ENCODE measurements at regions not wholly inside any gene's neighbourhood (a gene's known extent, or its start where the extent isn't known, plus 50 kb on each side); places are given as distances from the start of the nearest gene placed in this dataset.
A peak's percentile ranks its signal among the peaks of the same experiment; 100 is the strongest.

- TF ChIP-seq POLR2A (IDR thresholded peaks at IDR 0.05) (no peak), POLR2AphosphoS5 (IDR thresholded peaks at IDR 0.05) (no peak)
- TF ChIP-seq, protein P1, sequence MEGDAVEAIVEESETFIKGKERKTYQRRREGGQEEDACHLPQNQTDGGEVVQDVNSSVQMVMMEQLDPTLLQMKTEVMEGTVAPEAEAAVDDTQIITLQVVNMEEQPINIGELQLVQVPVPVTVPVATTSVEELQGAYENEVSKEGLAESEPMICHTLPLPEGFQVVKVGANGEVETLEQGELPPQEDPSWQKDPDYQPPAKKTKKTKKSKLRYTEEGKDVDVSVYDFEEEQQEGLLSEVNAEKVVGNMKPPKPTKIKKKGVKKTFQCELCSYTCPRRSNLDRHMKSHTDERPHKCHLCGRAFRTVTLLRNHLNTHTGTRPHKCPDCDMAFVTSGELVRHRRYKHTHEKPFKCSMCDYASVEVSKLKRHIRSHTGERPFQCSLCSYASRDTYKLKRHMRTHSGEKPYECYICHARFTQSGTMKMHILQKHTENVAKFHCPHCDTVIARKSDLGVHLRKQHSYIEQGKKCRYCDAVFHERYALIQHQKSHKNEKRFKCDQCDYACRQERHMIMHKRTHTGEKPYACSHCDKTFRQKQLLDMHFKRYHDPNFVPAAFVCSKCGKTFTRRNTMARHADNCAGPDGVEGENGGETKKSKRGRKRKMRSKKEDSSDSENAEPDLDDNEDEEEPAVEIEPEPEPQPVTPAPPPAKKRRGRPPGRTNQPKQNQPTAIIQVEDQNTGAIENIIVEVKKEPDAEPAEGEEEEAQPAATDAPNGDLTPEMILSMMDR (IDR thresholded peaks at IDR 0.05) = no peak
- intact Hi-C loops (cut with DNase I; ENCODE audit: low total_unique reads) = no loop called here
- H3K27ac ChIP-seq = peak overlapping the region in 1 of 2 donors; percentile 25
- no peak for DNase-seq (ENCODE audit: low spot score in 2 of 2)
- no peak overlapping the region for H3K4me3 ChIP-seq
- H3K4me1 ChIP-seq = no peaks in the 10 kb centered on the region
- no peaks in the 10 kb centered on the region for H3K27me3 ChIP-seq
- no peaks in the 10 kb centered on the region for H3K9me3 ChIP-seq
- H3K36me3 ChIP-seq = no peaks in the 10 kb centered on the region
These were observed 153.2 kb upstream of the THBS2 start for GRCh38 chr6:169406804-169407203.

- H3K4me1 ChIP-seq = no peaks in the 10 kb centered on the region
- H3K27me3 ChIP-seq = no peaks in the 10 kb centered on the region
- no peak for TF ChIP-seq POLR2AphosphoS5 (IDR thresholded peaks at IDR 0.05)
- no peak for TF ChIP-seq POLR2A (IDR thresholded peaks at IDR 0.05)
- TF ChIP-seq, protein P1 (IDR thresholded peaks at IDR 0.05) = no peak
- DNase-seq (ENCODE audit: low spot score in 2 of 2) = no peak
- H3K4me3 ChIP-seq = no peak overlapping the region
- H3K36me3 ChIP-seq = no peaks in the 10 kb centered on the region
- no peak overlapping the region for H3K27ac ChIP-seq
- intact Hi-C loops (cut with DNase I; ENCODE audit: low total_unique reads) = no loop called here
- no peaks in the 10 kb centered on the region for H3K9me3 ChIP-seq
These were observed 152.4 kb upstream of the THBS2 start for GRCh38 chr6:169406034-169406433.

- Histone ChIP-seq H3K4me1 (no peaks in the 10 kb centered on the region), H3K9me3 (no peaks in the 10 kb centered on the region), H3K36me3 (no peaks in the 10 kb centered on the region), H3K27me3 (no peaks in the 10 kb centered on the region), H3K4me3 (no peak overlapping the region), H3K27ac (no peak overlapping the region)
- no peak for DNase-seq (ENCODE audit: low spot score in 2 of 2)
- no peak for TF ChIP-seq POLR2A (IDR thresholded peaks at IDR 0.05)
- TF ChIP-seq, protein P1 (IDR thresholded peaks at IDR 0.05) = no peak
- TF ChIP-seq POLR2AphosphoS5 (IDR thresholded peaks at IDR 0.05) = no peak
- intact Hi-C loops (cut with DNase I; ENCODE audit: low total_unique reads) = no loop called here
These were observed 151.2 kb upstream of the THBS2 start for GRCh38 chr6:169404828-169405227.

DNA sequence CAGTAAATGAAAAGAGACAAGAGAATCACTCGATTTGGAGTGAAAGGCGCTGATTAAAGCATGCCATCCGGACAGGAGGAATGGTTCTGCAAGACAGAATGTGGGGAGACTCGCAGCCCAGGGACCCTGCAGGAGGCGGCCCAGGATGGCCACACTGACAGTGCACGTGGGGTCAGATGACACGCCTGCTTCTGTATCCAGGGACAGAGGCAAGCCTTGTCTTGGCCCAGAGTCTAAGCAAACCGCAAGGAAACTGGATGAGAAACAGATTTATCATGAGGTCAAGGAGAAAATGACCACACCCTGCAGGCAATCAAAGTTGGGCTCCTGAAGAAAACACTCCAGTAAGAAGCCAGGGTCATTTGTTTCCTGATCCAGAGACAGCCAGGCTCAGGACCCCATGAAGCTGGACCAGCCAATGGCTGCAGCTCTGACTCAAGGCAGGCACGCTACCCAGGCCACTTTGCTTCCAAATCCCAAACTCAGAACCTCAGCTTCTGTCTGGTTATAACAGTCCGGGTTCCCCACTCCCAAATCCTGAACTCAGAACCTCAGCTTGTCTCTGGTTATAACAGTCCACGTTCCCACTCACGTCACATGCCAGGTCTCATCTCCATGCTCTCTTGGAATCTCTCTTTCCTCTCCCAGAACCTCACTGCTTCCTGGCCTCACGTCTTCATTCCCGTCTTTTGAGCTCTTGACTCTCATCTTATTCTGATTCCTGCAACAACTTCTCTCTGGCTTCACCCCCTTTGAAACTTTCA, 144.9 kb upstream of the THBS2 start:
- no peaks in the 10 kb centered on the region for H3K27me3 ChIP-seq
- peak overlapping the region in 1 of 2 donors; percentile 38 for H3K27ac ChIP-seq
- H3K9me3 ChIP-seq = no peaks in the 10 kb centered on the region
- no peak overlapping the region for H3K4me3 ChIP-seq
- no peak for DNase-seq (ENCODE audit: low spot score in 2 of 2)
- H3K4me1 ChIP-seq = no peaks in the 10 kb centered on the region
- intact Hi-C loops (cut with DNase I; ENCODE audit: low total_unique reads) = no loop called here
- TF ChIP-seq POLR2A (IDR thresholded peaks at IDR 0.05) = no peak
- TF ChIP-seq, protein P1 (IDR thresholded peaks at IDR 0.05) = no peak
- no peak for TF ChIP-seq POLR2AphosphoS5 (IDR thresholded peaks at IDR 0.05)
- H3K36me3 ChIP-seq = no peaks in the 10 kb centered on the region

DNA sequence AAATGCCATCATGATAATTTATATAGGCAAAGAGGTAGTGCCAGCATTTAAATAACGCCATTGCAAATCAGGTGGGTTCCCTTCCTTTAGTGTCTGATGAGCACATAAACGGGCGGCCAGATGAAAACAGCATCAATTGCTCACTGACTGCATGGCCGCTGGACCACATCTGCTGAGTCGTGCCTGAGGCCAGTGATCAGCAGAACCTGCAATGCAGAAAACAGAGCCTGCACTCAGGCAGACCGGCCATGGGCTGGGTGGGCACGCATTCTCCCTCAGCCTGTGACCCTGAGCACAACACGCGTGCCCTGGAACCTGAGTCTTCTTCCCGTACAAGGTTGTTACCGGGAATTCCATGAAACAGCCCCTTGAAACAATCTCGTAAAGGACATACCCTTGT, 144.0 kb upstream of the THBS2 start:
- no peaks in the 10 kb centered on the region for H3K4me1 ChIP-seq
- no peak overlapping the region for H3K27ac ChIP-seq
- intact Hi-C loops (cut with DNase I; ENCODE audit: low total_unique reads) = no loop called here
- peaks cover 0 to 4% of the 10 kb centered on the region in 2 donors for H3K9me3 ChIP-seq
- H3K4me3 ChIP-seq = no peak overlapping the region
- no peaks in the 10 kb centered on the region for H3K36me3 ChIP-seq
- TF ChIP-seq POLR2AphosphoS5 (IDR thresholded peaks at IDR 0.05) (no peak), POLR2A (IDR thresholded peaks at IDR 0.05) (no peak)
- TF ChIP-seq, protein P1 (IDR thresholded peaks at IDR 0.05) = no peak
- H3K27me3 ChIP-seq = no peaks in the 10 kb centered on the region
- no peak for DNase-seq (ENCODE audit: low spot score in 2 of 2)
